Ovary (tissue), 7 donors: ENCODE measurements at regions not wholly inside any gene's neighbourhood (a gene's known extent, or its start where the extent isn't known, plus 50 kb on each side); places are given as distances from the start of the nearest gene placed in this dataset.
"Not testable (repeated sequence)": the region's sequence is repeated elsewhere in the genome, so short reads cannot be mapped to it uniquely, and the experiment has no call there.

Source experiments
- DNase-seq, 5 donors: peaks; one replicate each; pipeline ENCODE4 v3.0.0-alpha.2; 2019 to 2020
- H3K27ac ChIP-seq, 2 donors: fragments of 200-600 bp; one replicate each; pipeline versions ENCODE4 v1.5.1 to v1.8.0; 2019 to 2022
- H3K27me3 ChIP-seq: fragments of 200-600 bp; one replicate; pipeline ENCODE4 v1.8.0; 2022
- H3K36me3 ChIP-seq: fragments of 200-600 bp; sonication (generic); one replicate; pipeline ENCODE4 v1.5.1; 2019
- H3K4me1 ChIP-seq: one replicate; pipeline ENCODE4 v1.8.1; 2013; ENCODE audit warnings: mild to moderate bottlenecking, moderate library complexity; ENCODE audit not compliant: insufficient read depth
- H3K4me3 ChIP-seq: fragments of 200-600 bp; sonication (generic); one replicate; pipeline ENCODE4 v1.5.1; 2017
- H3K9me3 ChIP-seq, 2 donors: fragments of 200-600 bp in 1 of 2; sonication (generic) in 1 of 2; one replicate each; pipeline versions ENCODE4 v1.5.1 to v1.8.1; 2013 to 2019; ENCODE audit warnings: mild to moderate bottlenecking in 1 of 2, moderate library complexity in 1 of 2
- EP300 ChIP-seq: sonication (generic); formaldehyde crosslinking; IDR thresholded peaks from one replicate; pipeline ENCODE4 v1.6.1; 2017; ENCODE audit warnings: antibody characterized with exemption
- POLR2A ChIP-seq: fragments of 450-650 bp; IDR thresholded peaks from one replicate; pipeline ENCODE4 v1.6.1; 2017; ENCODE audit warnings: antibody characterized with exemption, mild to moderate bottlenecking, moderate library complexity
- WGBS, 3 donors: extraction: QIAGEN DNeasy Blood & Tissue Kit in 1 of 3; methylation state at CpG; one replicate each; pipeline versions ENCODE4 v1.1.5 to v1.1.7; 2013 to 2017; 5-methylcytosine and 5-hydroxymethylcytosine counted together
- intact Hi-C, 4 donors: fragments of 100-400 bp; cut with DNase I; formaldehyde crosslinking; loops; one replicate each; pipeline versions ENCODE4 v1.11.0 to v1.15.1; 2022 to 2023
- TF ChIP-seq, protein P1 (sequence below), 3 donors: fragments of 450-650 bp in 2 of 3; fragments of 200-600 bp in 1 of 3; IDR thresholded peaks; one replicate each; pipeline versions ENCODE4 v1.5.1 to v1.8.0; 2016 to 2022; ENCODE audit warnings: antibody characterized with exemption in 3 of 3, mild to moderate bottlenecking in 1 of 3
- donor health status: DM: no; HTN: no; CAD: no; lungs with moderate emphysema.
- donor health status: DM: no; HTN: no; CAD: no.
- donor health status: Bipolar disorder and iron deficiency.
- donor health status: DM: no; HTN: no; CAD: no.
- donor health status: DM: yes; HTN: yes; CAD: no.

DNA sequence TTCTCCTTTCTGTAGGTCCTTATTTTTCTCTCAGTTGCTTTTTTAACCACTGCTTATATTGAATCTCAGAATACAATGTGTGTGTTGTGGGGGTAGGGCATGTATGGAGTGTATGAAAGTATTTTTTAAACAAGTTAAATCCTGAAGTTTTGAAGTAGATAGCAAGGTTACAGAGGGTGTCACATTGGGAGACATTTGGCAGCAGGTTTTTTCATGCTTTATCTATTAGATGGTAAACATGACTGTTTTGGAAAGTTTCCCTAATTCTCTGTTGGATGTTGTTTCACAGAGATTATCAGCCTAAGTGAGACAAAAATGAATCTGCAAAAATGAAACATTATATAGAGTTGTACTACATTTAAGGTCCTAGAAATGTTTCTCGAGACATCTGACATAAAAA, 190.6 kb upstream of the ARPP21 start:
- DNase-seq = no peak
- TF ChIP-seq EP300 (no peak), POLR2A (no peak)
- TF ChIP-seq, protein P1, sequence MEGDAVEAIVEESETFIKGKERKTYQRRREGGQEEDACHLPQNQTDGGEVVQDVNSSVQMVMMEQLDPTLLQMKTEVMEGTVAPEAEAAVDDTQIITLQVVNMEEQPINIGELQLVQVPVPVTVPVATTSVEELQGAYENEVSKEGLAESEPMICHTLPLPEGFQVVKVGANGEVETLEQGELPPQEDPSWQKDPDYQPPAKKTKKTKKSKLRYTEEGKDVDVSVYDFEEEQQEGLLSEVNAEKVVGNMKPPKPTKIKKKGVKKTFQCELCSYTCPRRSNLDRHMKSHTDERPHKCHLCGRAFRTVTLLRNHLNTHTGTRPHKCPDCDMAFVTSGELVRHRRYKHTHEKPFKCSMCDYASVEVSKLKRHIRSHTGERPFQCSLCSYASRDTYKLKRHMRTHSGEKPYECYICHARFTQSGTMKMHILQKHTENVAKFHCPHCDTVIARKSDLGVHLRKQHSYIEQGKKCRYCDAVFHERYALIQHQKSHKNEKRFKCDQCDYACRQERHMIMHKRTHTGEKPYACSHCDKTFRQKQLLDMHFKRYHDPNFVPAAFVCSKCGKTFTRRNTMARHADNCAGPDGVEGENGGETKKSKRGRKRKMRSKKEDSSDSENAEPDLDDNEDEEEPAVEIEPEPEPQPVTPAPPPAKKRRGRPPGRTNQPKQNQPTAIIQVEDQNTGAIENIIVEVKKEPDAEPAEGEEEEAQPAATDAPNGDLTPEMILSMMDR (IDR thresholded peaks at IDR 0.05) = no peak
- no peaks in the 10 kb centered on the region for H3K27me3 ChIP-seq
- no peaks in the 10 kb centered on the region for H3K36me3 ChIP-seq
- intact Hi-C loops = no loop called here
- H3K9me3 ChIP-seq = no peaks in the 10 kb centered on the region
- no peak overlapping the region for H3K27ac ChIP-seq
- no peaks in the 10 kb centered on the region for H3K4me1 ChIP-seq
- WGBS, 3 donors = 28 to 51% (median 33%) methylated on average over 1 of the region's 1 CpG
- no peak overlapping the region for H3K4me3 ChIP-seq

GRCh38 chr3:35454819-35455218, 184.5 kb upstream of the ARPP21 start:
- H3K9me3 ChIP-seq, DNase-seq, H3K27ac ChIP-seq: not testable (repeated sequence)

GRCh38 chr3:35473956-35474355, 165.4 kb upstream of the ARPP21 start:
- intact Hi-C loops = no loop called here
- WGBS, 3 donors = 36 to 59% (median 43%) methylated on average over 1 of the region's 1 CpG
- Histone ChIP-seq H3K9me3 (no peaks in the 10 kb centered on the region), H3K4me1 (no peaks in the 10 kb centered on the region), H3K36me3 (no peaks in the 10 kb centered on the region), H3K27ac (no peak overlapping the region), H3K4me3 (no peak overlapping the region), H3K27me3 (no peaks in the 10 kb centered on the region)
- DNase-seq = no peak
- TF ChIP-seq, protein P1 (IDR thresholded peaks at IDR 0.05) = no peak
- no peak for TF ChIP-seq EP300
- no peak for TF ChIP-seq POLR2A

More at GRCh38 chr3:35454819-35455218, 184.5 kb upstream of the ARPP21 start:
- intact Hi-C loops, H3K4me1 ChIP-seq, H3K36me3 ChIP-seq, H3K27me3 ChIP-seq, H3K4me3 ChIP-seq: not testable (repeated sequence)
- WGBS, 3 donors = 90 to 93% (median 91%) methylated on average over 9 of the region's 9 CpGs

DNA sequence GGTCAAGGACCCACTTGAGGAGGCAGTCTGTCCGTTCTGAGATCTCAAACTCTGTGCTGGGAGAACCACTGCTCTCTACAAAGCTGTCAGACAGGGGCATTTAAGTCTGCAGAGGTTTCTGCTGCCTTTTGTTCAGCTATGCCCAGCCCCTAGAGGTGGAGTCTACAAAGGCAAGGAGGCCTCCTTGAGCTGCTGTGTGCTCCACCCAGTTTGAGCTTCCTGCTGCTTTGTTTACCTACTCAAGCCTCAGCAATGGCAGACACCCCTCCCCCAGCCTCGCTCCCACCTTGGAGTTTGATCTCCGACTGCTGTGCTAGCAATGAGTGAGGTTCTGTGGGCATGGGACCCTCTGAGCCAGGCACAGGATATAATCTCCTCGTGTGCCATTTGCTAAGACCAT, 156.8 kb upstream of the ARPP21 start:
- DNase-seq, H3K27ac ChIP-seq, H3K27me3 ChIP-seq, H3K9me3 ChIP-seq, H3K36me3 ChIP-seq, H3K4me1 ChIP-seq, intact Hi-C loops, H3K4me3 ChIP-seq: not testable (repeated sequence)
- 77 to 84% (median 78%) methylated on average over 4 of the region's 4 CpGs for WGBS, 3 donors

DNA sequence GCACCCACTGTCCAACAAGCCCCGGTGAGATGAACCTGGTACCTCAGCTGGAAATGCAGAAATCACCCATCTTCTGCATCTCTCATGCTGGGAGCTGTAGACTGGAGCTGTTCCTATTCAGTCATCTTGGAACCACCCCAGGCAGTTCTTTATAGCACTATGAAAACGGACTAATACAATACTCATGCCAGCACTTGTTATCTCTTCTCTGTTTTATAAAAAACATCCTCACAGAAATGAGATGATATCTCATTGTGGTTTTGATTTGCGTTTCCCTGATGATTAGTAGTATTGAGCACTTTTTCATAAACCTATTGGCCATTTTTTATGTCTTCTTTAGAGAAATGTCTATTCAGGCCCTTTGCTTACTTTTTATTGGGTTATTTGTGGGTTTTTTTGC, 156.2 kb upstream of the ARPP21 start:
- TF ChIP-seq EP300 = no peak
- TF ChIP-seq, protein P1 (IDR thresholded peaks at IDR 0.05) = no peak
- no peak for TF ChIP-seq POLR2A
- intact Hi-C loops = no loop called here
- no peaks in the 10 kb centered on the region for H3K36me3 ChIP-seq
- H3K9me3 ChIP-seq = no peaks in the 10 kb centered on the region
- no peaks in the 10 kb centered on the region for H3K27me3 ChIP-seq
- no peak overlapping the region for H3K27ac ChIP-seq
- H3K4me1 ChIP-seq = no peaks in the 10 kb centered on the region
- WGBS, 3 donors = 50 to 55% (median 51%) methylated on average over 3 of the region's 3 CpGs
- no peak for DNase-seq
- no peak overlapping the region for H3K4me3 ChIP-seq

DNA sequence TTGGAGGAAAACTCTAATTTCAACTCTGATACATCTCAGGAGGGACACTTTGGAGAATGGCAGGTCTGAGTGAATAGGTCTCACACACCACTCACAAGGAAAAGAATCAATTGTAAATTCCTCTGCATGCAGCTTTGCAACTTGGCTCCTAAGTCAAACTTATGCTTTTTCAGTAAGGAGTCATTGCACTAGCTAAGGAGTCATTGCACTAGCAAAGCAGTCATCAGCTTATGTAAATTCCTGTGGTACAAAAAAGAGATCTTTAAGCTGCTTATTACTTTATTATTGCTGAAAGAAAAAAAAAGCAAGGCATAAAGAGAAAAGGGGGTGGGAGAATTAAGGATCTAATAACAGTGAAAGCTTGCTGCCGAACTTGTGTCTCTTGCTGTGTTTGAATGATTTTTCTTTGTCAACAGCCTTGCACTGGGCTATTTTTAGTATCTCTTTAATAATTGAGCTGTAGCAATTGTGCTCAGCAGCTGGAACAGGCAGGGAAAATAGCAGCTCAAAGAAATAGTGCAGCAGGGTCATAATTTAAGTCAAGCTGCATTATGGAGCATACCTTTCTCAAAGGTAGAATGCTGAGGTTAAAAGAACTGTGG, 154.3 kb upstream of the ARPP21 start:
- WGBS, 3 donors = 7 to 23% (median 7%) methylated on average over 1 of the region's 1 CpG
- no peak for DNase-seq
- Histone ChIP-seq H3K27ac (no peak overlapping the region), H3K27me3 (no peaks in the 10 kb centered on the region), H3K9me3 (no peaks in the 10 kb centered on the region), H3K4me1 (no peaks in the 10 kb centered on the region), H3K36me3 (no peaks in the 10 kb centered on the region), H3K4me3 (no peak overlapping the region)
- no peak for TF ChIP-seq EP300
- TF ChIP-seq, protein P1 (IDR thresholded peaks at IDR 0.05) = no peak
- intact Hi-C loops = no loop called here
